HG03520 (cell line): ENCODE measurements at regions not wholly inside any gene's neighbourhood (a gene's known extent, or its start where the extent isn't known, plus 50 kb on each side); places are given as distances from the start of the nearest gene placed in this dataset.
A peak's percentile ranks its signal among the peaks of the same experiment; 100 is the strongest.

Source experiments
- ATAC-seq: cut with Tn5 transposase; IDR thresholded peaks from one replicate; pipeline ENCODE4 v1.9.1; 2021; ENCODE audit warnings: mild to moderate bottlenecking, moderate library complexity; ENCODE audit not compliant: unreplicated experiment

DNA sequence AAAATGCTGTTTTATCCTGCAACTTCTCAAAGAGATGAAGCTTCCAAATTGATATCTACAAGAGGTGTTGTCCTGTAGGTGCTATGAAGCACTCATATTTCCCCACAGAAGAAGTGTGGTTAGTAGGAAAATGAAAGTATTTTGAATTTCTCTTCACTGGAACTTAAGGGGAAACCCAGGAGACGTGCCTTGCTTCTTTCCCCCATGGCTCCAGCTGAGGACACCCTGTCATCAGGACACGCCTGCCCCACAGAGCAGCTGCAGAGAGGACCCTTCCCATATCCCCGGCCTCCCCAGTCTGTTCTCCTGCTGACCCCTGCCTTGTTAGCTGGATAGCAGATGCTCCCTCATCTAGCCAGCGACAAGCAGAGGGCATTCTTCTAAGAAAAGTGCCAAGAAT, 371.3 kb downstream of the COG6 start:
- peak; percentile 21 for ATAC-seq

DNA sequence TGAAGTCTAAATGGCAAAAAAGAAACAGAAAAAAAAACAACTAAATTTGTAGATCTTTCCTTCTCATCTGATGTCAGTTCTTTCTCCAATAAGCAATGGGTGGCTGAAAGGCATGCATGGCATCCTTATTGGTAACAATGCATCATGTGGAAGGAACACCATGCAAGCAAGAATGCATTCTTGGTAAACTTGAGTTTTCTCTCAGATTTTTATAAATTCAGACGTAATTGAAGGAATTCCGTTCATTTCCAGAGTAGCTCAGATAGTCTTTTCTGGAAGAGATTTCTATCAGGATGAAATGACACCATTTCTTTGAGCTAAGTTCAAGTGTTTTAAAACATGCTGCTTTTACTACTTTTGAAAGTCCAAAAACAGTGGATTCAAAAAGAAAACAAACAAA, 373.0 kb downstream of the COG6 start:
- ATAC-seq, result no peak

DNA sequence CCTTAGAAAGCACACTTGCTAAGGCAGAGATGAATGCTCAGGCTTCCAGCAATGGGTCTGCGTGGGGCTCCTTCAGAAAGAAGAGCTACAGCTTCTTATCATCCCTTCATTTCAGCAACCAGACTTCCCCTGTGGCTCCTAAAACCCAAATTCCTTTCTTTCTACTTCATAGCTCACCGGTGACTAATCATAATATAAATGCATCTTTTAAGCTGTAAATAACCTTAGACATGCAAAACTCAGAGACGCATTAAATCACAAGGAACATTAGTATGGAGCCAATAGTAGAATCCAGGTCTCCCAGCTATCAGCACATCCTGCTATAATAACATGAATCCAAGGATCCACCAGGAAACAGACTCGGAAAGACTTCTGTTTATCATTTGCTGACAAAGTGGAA, 375.6 kb downstream of the COG6 start:
- ATAC-seq, result no peak

DNA sequence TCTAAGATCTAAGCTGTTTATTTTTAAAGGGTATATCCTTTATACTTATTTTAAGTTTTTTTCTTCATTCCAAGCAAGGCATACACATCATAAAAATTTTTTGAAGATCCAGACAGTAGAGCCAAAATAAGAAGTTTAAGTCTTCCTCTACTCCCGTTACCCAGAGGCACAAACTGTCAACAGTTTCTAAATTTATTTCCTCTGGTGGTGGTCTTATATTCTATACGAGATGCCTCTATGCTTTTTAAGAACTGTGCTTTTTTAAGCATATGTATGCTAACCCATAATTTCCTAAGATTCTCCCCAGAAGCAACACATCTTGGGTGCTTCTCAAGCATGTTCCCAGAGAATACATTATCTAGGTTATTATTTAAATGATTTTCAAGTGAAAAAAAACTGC, 383.6 kb downstream of the COG6 start:
- no peak for ATAC-seq

DNA sequence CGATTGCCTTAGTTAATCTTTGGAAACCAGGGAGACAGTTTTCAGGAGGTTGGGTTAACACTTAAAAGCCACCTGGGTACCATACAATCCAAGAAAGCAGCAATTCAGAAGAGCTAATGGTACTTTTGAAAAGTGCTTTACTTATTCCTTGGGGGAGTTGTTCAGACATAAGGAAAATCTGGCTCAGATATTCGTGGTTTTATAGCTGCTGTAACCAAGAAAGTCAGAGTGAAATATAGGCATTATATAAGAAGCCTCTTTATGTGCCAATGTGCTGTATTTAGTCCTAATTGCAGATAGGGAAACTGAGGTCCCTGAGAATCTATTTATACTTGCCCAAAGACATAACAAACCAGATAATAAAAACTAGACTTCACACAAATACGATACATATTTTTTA, 387.5 kb downstream of the COG6 start:
- no peak for ATAC-seq

DNA sequence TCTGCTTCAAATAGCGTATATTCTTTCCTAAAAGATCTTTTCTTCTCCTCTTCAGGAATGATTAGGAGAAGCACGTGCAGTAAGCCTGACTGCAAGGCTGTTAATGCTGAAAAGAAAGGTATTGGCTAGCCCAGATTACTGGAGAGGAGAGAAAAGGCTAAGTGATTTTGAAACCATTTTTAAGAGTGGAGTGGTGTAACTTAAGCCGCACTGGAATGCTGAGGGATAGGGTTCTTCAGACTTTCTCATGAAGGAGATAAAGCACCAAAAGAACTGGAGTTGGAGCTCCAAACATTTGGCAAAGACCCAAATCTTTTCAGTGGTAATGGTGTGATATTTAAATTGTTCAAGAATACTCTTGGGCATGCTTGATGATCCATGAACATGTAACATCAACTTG, 388.3 kb downstream of the COG6 start:
- no peak for ATAC-seq

DNA sequence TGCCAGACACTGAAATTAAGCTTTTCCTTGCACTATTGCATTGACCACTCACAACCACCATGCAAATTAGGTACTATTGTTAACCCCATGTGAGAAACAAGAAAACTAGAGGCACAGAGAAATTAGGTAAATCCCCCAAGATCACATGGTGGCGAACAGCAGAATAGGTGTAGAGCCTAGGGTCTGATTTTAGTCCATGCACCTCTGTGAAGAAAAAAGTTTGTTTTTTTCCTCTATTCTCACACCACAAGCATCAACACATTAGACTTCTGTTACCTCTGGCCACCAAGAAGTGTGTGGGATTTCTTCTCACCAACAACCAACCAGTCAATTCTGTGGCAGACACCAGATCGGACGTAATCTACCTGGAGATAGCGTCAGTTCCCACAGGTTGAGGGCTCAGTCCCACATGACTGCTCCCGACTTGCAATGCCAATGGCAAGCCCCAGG, 391.9 kb downstream of the COG6 start:
- peak; percentile 87 for ATAC-seq

DNA sequence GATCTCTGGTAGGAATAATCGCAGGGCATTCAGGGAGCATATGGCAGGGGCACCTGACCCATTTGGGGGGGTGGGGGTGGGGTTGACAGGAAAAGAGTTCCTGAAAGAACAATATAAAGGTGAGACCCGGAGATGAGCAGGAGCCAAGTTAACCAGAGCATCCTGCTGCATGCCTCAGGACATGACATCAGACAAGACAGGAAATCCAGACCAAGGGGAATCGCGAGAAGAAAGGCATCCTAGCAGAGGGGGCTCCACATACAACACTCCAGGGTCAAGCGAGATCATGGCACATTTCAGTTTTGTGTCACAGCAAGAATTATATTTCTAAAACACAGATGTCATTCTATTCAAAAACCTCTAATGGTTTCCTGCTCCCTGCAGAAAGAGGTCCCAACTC, 393.1 kb downstream of the COG6 start:
- ATAC-seq, result no peak

DNA sequence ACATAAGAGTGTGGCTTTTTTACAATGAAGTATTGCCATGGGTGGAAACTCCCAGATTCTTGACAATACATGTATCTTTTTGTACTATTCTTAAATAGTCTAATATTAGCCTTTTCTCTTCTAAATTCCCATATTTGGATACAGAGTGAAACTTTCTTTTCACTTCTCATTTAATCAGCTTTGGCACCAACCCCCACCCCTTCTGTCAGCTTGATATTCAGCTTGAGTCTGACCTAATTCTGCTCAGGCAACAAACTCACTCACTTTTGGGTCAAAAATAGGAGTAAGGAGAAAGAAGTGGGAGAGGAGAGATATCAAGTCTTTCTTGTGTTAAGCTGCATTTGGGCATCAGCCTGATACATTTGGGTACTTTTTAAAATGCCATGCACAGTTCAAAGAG, 397.5 kb downstream of the COG6 start:
- no peak for ATAC-seq

DNA sequence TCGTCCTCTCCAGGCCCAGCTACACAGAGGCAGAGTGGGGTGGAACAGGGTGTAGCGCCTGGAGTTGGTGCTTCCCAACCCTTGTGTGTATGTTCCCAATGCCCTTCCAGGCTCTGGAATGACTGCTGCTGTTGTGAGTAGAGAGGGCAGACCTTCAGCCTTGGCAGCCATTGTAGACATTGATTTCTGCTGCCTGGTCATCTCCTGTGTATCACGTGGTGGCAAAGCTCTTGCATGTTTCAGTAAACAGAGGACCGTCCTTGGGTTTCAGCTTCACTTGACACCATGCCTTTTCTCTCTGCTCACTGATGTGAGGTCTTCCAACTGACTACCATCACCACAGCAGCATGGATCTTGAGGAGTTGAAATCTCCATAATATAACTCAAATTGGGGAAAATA, 397.9 kb downstream of the COG6 start:
- ATAC-seq, result no peak

DNA sequence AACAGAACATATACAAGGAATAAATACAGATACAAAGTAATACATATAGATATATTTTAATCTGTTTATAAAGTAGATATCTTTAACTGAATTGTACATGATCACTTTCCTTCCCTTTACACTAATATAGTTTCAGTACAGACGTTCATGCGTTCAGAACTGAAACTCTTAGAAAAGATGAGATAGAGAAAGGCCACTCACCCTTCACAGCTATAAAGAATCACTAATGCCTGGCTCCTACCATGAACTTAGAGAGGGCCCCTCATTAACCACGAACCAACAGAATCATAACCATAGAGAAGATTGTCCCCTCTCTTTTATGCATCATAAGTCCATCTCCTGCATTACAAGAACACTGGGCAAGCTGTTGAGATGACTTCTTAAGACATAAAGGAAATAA, 399.0 kb downstream of the COG6 start:
- peak; percentile 54 for ATAC-seq

DNA sequence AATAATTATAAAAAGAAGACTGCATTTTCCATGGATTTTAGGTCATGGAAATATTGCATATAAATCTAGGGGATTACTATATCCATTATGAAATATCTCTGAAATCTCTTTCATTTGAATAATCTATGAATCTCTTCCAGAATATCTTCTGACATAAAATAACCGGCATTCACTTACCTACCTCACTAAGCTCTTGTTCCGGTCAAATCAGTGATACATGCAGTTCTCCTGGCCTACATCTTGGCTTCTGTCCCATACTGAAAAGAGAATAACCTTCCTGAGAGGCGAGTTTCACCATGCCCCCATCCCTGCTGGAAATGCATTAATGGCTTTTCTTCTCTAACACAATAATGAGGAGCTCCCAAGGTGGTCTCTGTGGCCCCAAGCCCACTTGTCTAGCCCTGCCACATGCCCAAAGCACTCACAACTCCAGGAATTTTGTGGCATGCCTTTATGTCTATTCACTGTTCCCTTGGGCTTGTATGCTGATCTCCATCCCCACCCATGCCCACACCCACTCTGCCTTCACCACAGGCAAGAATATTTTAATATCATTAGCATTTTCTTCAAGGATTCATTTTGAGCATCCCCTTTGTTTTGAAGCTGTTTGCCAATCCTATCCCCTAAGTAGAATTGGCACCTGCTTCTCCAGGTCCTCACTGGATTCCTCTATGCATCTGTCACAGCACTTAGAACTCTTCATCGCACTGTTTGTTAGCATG, 401.6 kb downstream of the COG6 start:
- ATAC-seq, result no peak

DNA sequence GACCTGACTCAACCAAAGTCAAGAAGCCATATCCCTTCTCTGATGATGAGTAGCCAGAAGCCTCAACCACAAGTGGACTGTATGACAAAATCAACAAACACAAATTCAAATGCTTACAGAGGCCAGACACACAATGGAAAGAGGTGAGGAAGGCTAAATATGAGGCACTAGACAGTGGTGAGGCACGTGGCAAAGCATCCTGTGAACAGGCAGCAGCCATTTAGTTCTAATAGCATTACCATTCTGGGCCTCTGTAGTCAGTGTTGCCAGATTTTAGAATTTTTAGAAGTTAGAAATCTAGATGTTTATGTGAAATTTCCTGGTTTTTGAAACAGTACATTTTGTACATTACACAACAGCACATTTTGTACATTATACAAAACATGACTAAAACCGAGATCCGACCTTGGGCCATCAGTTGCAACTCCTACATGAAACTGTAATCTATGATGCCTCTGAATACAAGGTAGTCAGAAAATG, 403.3 kb downstream of the COG6 start:
- no peak for ATAC-seq

DNA sequence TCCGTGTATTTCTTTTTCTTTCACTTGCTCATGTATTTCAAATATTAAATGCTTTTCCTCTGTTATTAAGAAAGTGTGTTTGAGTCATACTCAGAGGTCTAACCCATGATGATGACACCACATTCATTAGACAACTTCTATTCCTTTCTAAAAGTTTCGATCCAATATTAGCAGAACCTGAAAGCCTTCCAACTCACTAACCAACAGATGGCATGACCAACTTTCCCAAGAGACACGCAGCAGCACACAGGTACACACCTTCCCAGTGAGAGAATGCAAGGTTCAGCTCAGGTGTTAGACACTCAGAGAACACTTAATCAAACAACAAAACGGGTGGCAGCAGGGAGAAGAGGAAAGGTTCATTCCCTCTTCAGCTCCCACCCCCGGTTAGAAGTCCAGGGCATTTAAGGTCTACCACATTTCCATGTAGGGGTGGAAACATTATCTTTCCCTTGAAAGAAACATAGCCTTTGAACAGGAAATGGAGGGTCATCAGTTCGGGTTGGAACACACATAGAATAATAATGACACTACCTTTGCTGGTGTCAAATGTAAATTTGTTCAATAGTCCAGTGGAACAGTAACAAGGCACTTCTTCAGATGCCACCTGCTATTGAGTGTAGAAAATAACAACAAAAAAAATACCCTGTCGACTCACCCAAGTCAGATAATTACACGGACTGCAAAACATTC, 404.2 kb downstream of the COG6 start:
- no peak for ATAC-seq

DNA sequence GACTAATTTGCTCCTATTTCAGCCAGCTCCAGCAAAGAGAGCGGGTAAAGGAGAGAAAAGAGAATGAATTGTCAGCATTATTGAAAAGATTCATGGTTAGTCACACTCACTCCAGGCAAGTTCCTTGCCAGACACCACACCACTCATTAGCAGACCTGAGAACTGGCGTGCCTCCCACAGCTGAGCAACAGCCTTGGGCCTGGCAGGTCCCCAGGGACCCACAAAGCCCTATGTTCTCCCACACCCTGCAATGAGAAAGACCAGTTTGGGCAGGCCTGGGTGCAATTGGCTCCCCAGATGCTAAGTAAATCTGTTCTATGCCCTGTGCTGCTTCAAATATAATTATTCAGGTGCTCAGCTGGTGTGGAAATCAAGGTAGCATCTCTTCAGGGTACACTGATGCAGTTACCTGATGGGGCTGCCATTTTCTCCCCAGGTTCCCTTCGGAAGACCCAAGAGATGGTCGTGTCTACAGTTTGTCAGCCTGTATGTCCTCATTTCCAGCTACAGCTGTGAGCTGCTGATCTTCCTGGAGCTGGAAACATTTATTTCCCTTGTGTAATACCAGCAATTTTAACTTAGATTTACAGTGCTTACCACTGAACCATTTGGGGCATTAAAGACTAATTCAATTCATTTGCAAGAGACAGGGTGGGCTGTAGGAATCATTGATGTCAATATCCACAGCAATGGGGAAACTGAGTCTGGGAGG, 405.0 kb downstream of the COG6 start:
- peak; percentile 88 for ATAC-seq

DNA sequence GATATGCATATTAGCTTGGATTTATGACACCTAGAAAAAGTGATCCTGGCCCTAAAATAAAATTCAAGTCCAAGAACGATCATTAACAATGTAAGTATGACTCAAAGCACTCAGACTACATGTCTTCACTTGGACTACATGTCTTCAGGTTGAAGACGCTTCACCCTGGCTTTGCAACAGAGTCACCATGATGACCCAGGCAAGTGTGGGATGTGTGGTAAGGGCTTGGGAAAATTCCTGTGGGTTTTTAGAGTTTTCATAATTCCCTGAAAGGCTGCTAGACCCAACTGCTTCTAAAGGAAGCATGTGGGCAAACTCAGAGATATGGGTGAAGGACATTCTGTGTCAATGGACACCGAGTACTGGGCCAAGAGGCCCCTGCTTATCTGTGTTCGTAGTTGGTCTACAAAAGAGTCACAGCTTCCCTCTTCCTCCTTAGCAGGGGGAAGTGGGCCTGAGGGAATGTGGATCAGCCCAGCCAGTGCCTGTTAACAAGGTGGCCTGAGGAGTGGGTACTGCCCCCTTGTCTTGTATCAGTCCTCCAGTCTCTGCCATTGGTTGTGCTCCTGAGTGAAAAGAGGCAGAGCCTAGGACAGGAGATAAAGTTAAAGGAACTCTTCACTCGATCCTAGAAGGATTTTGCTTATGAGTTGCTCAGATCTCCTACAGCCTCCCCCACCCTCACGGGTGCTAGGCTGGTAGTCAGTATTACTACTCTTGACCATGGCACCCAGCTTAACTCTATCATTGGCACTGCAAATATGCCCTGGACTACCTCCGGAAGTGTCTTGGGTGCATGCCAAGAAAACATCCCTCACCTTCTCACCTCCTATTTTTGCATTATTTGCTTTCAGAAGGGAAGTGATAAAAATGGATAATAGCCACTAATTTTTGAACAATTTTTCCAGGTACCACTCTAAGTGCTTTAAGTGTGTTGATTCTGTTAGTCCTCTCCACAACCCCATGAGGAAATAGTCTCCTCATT, 406.3 kb downstream of the COG6 start:
- ATAC-seq, result no peak

DNA sequence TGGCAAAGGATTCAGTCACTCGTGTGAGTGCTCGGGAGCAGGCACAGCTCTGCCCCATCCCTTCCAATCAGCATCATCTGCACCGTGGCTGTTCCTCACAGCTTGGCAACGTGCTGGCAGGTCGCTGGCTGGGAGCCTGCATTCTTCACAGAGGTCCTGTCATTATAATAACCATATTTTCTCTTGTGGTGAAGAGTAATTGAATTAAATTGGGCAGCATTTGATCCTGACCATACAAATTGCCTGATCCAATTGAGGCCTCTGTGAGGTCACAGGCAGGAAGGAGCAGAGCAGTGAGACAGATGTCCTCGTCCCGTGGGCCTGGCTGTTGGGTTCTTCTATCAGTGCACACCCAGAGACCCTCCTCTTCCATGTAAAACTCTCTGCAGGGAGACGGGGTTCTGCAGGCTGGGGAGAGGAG, 407.8 kb downstream of the COG6 start:
- ATAC-seq, result no peak

DNA sequence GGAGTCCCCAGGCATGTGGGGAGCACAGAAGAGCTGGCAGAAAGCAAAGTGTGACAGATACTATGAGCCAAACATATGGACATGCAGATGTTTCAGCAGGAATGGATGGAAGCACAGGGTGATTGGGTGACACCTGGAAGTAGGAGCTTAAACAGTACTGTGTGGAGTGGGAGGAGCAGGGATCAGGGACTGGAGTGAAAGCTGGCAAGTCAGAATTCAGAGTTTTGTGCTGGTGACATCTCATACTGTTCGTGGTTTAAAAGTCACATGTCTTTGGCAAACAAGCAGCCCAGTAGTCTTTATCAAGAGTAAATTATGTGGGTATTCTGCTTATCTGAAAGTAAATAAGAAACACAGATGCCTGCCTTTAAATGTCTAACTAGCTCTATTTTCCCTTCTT, 408.2 kb downstream of the COG6 start:
- no peak for ATAC-seq

DNA sequence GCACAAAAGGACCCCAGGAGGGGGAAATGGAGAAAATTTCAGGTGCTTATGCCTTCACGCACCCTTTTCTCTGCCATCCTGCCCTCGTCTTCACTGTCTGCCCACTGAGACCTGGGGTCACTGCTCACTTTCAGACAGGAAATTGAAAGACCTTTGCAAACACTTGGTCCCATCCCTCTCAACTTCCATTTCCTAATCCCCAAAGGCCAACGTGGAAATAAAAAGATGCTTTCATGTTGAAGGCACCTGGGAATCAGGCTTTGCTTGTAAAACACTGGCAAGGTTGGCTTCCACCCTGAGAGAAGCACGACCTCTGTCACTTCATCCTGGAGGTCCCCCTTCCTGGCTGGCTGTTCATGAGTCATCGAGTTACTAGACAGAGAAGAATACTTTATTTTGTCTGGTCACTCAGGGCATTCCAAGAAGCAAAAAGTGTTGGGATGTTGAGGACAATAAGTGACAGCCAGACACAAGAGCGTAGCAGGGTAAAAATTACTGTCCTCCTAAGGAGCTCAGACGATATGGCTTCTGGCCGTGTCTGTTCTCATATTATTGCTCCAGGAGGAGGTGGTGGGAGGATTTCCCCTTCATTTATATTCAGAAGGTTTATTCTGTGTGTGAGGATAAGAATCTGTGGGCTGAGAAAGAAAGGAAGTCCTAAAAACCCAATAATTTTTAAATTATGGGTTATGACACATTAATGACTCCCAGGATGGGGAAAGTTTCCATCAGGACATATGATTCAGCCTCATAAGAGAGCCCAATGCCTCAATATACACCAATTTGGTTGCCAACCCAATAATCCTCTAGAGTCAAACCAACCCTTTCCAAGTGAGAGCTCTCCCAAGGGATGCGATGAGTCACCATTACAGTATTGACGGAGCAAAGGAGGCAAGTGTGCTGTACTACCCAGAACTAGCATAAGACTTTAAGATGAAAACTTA, 409.0 kb downstream of the COG6 start:
- no peak for ATAC-seq
